ENCODE measurements at regions not wholly inside any gene's neighbourhood (a gene's known extent, or its start where the extent isn't known, plus 50 kb on each side); places are given as distances from the start of the nearest gene placed in this dataset.

DNA sequence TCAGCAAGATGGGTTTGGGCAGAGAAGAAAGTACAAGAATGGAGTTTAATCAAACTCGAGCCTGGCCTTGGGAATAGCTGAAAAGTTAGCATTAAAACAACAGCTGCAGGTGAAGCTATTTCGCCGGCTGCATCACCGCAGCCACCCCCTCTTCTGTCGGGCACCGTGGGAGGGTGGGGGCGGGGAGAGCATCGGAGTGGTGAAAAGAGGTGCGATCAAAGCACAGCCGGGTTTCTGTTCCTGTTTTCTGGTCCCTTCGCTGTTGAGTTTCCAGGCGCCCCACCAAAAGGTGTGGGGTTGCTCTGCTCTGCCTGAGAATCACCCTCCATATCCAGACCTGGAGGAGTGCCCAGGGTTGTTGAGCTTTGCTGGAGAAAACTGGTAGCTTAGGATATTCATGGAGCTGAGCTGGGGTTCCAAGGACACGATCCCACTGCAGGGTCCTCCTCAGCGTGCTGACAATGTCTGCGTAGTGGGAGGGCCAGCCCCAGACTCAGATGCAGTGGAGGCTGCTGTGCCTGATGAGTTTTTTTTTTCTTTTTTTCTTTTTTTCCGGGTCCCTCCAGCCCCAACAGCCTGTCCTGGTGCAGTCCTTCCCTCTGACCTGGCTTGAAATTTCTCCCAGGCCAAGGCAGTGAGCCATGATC, 127.5 kb upstream of the C1orf174 start:
- intact Hi-C loops (cut with DNase I), result no loop called here
- DNase-seq, result peak in 20 of 42 donors; percentile 14 to 59 (median 38)

DNA sequence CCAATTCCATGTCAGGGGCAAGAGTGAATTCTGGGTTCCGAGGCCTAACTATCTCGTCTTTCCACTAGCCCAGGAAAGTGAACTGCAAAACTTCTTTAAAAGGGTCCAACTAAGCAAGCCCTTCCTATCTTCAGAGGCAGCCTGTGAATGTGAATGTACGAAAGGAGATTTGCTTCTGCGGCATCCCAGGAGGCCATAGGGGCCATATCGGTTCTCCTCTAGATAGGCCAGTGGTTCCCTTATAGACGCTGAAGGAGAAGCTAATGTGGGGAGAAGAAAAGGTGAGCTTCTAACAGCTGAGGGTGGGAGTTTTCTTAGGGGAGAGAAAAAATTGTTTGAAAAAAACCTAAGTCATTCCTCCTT, 128.0 kb upstream of the C1orf174 start:
- intact Hi-C loops (cut with DNase I), result no loop called here

DNA sequence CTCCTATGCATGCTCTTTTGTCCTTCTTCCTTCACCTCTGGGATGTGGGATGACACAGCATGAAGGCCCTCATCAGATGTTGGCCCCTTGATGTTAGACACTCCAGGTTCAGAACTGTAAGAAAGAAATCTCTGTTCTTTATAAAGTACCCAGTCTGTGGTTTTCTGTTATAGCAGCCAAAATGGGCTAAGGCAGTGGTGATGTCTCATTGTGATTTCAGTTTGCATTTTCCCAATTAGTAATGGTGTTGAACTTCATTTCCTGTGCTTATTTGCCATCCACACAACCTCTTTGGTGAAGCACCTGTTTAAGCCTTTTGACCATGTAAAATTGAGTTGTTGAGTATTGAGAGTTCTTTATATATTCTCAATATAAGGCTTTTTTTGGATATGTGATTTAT, 129.3 kb upstream of the C1orf174 start:
- DNase-seq, result no peak
- intact Hi-C loops (cut with DNase I), result no loop called here

More for the DNA sequence above, 128.0 kb upstream of the C1orf174 start:
- no peak for DNase-seq

DNA sequence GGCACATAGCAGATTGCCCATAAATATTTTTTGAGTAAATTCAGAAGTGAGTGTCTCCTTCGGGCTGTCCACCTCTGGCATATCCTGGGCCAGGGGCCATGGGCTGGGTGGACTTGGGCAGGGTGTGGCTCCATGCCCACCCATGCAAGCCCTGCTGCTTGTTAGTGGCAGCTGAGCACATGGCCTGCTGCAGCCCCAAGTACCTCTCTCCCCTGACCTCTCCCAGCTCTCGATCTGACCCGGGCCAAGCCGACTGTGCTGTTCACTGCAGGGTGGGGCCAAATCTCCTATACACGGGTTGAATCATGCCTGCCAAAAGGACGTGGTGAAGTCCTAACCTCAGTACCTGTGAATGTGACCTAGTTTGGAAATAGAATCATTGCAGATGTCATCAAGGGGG, 132.5 kb upstream of the C1orf174 start:
- intact Hi-C loops (cut with DNase I), result no loop called here
- no peak for DNase-seq

DNA sequence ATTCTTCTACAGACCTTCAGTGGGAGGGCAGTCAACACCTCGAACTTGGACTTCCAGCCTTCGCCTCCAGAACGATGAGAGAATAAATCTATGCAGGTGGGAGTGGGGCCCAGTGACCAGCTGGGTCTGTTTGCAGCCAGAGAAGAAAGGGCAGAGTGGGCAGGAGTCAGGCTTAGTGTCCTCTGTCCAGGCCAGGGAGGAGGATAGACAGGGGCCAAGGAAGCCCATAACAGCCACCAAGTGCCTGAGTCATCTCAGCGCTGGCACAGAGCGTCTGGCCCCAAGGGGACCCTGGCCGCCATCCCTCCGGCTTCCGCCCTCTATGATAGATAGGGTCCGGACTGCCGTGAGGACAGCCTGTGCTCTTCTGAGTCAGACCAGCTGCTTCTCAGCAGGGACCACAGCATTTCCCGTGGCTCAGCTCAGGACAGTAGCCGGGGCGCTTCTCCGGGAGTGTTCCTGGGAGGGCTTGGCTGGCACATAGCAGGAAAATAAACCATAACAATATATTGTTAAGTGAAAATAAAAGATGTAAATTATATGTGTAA, 133.1 kb upstream of the C1orf174 start:
- DNase-seq, result peak in 1 of 42 donors; percentile 25
- intact Hi-C loops (cut with DNase I), result no loop called here

DNA sequence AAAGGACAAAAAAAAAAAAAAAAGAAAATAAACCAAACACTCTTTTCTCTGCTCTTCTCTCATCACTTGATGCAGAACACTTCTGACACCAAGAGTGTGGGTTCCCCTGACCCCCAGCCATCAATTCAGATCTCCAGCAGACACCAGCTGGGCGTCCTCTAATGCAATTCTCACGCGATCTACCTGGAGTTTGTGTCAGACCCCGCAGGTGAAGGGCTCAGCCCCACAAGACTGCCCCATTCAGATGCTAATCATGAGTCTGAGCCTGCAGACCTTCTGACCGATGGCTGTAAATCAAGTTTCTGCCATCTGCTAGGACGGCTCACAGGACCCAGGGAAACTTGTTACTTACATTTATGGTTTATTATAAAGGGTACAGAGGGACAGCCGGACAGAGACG, 133.6 kb upstream of the C1orf174 start:
- intact Hi-C loops (cut with DNase I), result no loop called here

DNA sequence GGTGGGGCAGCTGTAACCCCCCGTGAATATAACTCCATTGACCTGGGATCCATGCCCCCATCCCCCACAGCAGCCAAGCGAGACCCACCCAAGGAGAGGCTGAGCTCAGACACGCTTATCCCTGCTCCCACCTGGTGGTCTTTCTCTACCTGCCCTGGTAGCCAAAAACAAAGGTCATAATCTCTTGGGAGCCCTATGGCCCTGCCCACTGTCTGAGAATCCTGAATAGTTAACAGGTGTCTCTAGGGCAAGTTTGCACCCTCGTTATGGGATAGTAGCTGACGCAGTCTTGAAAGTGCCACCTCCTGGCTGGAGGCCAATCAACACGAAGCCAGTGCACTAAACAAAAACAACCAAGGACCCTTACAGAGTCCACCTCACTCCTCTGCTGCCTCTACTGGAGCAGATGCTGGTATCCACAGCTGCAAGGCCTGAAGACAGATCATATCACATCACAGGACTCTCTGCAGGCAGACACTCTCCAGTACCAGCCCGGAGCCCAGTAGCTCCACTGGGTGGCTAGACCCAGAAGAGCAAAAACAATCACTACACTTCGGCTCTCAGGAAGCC, 134.3 kb upstream of the C1orf174 start:
- intact Hi-C loops (cut with DNase I), result no loop called here

More for the DNA sequence above, 133.6 kb upstream of the C1orf174 start:
- peak in 1 of 42 donors; percentile 22 for DNase-seq

DNA sequence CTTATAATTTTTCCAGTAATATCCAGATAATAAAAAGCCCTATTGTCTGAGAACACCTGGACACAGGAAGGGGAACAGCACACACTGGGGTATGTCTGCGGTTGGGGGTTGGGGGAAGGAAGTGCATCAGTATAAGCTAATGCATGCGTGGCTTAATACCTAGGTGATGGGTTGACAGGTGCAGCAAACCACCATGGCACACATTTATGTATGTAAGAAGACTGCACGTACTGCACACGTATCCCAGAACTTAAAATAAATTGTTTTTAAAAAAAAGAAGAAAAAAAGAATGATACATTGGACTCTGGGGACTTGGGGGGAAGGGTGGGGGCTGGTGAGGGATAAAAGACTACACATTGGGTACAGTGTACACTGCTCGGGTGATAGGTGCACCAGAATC, 144.9 kb upstream of the C1orf174 start:
- intact Hi-C loops (cut with DNase I), result no loop called here
- peak in 1 of 42 donors; percentile 14 for DNase-seq

More for the DNA sequence above, 134.3 kb upstream of the C1orf174 start:
- peak in 2 of 42 donors; percentile 0 to 22 for DNase-seq

DNA sequence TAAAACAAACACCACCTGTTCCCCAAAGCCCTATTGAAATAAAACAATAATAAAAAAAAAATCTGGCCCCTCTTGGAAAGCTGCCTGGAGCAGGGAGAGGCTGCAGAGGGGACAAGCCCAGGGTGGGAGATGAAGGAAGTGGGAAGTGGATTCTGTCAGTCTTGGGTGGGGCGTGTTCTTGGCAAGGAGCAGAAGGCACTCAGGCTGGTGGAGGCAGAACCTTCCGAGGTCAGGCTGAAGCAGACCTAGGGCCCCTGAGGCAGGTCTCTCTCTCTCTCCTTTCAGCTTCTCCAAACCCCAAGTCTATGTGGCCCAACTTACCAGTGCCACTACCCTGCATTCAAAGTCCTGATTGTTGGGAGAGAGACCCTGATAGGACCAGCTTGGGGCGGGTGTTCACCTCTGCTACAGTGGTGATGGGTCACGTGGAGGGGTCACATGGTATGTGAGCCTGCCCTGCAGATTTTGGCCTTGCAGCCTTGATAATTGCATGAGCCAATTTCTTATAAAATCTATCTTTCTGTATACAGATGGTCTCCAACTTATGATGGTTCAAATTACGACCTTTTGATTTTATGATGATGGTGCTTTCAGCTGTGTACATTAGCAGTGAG, 145.4 kb upstream of the C1orf174 start:
- intact Hi-C loops (cut with DNase I), result no loop called here
- DNase-seq, result peak in 2 of 42 donors; percentile 27 to 32

DNA sequence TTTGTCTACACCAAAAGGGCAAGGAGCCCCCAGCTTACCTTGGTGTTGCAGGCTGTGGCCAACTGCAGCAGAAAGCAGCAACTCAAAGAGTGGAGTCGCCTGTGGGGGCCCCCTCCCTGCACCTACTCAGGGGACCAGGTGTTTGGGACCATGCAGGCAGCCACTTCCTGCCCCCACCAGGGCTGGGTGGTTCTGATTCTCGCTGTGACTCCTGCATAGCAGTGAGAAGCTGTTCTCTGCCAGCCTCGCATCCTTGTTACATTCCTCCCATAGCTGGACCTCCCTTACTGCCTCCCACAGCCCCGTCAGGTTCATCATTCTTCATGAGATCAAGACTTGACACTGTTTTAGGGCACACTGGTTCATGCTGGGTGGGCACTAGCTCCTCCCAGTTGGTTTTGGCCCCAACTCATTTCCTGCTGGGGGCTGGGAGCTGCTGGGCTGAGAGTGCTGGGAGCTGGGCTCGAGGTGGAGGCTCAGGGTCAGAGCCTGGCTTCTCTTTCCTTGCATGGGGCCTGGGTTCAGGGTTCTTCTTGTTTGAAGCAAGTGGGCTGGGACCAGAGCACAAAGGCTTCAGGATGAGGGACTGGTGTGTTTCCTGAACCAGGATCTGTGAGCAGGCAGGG, 146.9 kb upstream of the C1orf174 start:
- intact Hi-C loops (cut with DNase I), result no loop called here
- peak in 1 of 42 donors; percentile 21 for DNase-seq

DNA sequence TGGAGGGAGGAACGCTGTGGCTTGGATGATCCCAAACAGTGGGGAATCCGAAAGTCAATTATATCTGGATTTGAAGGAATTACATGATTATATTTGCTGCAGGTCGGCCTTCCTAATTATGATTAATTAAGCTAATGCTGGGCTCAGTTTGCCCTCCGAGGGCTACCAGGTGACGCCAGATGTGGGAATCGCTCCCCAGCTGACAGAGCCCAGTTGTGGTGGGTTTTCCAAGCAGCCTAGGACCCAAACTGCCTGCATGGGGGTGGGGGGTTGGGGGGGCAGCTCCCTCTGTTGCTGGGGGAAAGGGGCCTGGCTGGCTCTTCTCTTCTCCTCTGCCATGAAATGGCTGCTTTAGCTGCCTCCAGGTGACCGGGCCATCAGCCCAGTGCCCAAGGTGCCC, 147.6 kb upstream of the C1orf174 start:
- intact Hi-C loops (cut with DNase I), result no loop called here
- peak in 1 of 42 donors; percentile 32 for DNase-seq

DNA sequence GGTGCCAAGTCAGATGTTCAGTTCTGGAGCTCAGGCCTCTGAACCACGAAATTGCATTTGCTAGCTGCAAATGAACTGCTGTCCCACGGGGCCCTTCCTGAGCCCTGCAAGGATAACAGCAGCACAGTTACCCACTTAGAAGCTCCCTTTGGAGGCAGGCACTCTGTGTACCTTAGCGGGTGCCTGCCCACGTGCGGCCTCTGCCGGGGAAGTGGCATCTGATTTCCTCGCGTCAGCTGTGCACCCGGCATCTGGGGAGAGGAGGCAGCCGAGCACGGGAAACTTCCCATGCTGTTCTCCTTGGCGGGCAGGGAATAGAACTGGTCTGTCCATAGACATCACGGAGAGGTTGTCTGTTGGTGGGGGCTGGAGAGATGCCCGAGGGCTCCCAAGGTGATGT, 148.0 kb upstream of the C1orf174 start:
- peak; percentile 35 to 93 (median 80) for DNase-seq

DNA sequence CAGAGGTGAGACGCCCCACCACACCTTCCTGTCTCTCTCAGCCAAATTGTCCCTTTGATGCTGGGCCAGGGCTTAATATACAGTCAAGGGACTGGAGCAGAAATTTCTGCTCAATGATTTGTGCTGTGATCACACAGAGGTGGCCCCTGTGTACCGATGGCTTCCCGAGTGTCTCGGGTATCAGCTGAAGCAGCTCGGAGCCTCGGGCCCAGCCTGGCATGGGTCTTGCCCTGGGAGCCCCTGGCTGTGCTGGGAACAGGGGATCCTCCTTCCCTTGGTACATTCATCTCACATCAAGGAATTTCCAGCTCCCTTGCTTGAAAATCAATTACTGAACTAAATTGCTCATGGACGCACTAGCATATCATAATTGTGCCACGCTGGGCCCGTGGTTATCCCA, 148.8 kb upstream of the C1orf174 start:
- DNase-seq, result peak in 2 of 42 donors; percentile 34 to 40
- intact Hi-C loops (cut with DNase I), result no loop called here

More for the DNA sequence above, 148.0 kb upstream of the C1orf174 start:
- intact Hi-C loops (cut with DNase I), result no loop called here

DNA sequence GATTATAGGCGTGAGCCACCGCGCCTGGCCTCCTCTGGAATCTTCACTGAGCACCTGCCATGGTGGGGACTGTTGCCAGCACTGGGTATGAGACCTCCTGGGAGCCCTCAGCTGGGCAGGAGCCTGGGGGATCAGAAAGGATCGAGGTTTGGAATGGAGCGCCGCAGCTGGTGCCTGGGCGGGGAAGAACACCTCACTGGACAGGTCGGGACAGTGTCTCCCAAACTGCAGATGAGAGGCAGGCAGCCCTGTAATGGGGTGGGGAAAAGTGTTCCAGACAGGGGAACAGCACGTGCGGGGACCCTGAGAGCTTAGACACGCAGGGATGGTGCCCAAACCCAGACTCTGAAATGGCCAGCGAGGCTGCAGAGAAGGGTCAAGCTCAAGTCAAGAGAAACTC, 150.9 kb upstream of the C1orf174 start:
- intact Hi-C loops (cut with DNase I), result no loop called here
- DNase-seq, result peak in 3 of 42 donors; percentile 11 to 33 (median 33)

DNA sequence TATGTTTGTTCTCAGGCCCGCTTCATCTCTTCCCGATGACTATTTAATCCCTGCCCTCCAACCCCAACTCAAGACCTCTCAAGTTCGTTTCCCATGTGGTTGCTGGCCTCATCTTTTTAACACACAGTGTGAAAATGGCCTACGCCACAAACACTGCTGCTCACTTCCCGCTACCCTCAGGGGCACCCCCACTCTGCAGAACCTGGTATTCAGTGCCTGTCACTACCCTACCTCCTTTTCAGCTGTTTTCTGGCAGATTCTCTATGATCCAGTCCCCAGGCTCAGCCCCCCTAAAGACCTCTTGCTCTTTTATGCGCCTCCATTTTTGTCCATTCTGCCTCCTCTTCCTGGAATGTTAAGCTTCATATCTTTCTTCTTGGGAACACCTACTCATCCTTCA, 152.6 kb upstream of the C1orf174 start:
- DNase-seq, result peak in 3 of 42 donors; percentile 16 to 34 (median 20)

DNA sequence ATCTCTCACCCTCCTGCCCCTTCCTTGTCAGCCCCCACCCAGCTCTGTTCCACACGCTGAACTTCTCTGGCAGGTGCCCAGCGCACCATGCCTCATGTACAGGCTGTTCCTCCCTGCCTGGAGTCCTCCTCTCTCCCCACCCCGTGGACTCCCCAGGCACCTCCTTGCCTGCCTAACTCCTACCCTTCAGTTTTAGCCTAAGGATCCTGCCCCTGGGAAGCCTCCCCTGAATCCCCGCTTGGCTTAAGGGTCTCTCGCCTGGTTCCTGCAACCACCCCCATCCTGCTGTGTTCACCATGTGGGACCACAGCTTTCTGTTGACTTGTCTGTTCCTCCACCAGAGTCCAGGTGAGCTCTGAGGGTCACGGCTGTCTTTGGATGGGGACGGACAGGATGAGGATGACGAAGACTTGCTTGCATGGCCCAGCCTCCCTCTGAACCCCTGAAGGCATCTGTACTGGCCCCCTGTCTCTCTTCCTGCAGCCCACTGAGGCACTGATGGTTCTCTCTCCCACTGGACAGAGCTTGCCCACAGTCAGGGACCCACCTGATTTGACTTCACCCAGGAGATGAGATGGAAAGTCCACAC, 153.2 kb upstream of the C1orf174 start:
- intact Hi-C loops (cut with DNase I), result no loop called here
- DNase-seq, result peak in 3 of 42 donors; percentile 14 to 31 (median 20)

More for the DNA sequence above, 152.6 kb upstream of the C1orf174 start:
- intact Hi-C loops (cut with DNase I), result no loop called here

DNA sequence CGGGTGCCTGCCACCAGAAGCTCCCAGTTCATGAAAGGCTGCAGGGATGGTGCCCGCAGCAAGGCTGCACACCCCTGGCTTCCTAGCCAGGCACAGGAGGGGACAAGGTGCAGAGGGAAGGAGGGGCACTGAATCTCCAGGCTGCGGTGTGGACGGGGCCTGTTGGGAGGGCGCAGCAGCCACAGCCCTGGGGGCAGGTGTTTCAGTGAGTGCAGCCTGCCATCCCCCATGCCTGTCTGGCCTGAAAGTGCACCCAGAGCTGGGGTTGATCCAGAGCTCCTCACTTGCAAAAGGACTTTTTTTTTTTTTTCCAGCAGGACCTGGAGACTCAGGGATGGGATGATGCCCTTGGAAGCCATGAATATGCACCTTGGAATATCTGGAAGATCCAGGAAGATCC, 153.7 kb upstream of the C1orf174 start:
- intact Hi-C loops (cut with DNase I), result no loop called here
- peak in 2 of 42 donors; percentile 7 to 27 for DNase-seq

DNA sequence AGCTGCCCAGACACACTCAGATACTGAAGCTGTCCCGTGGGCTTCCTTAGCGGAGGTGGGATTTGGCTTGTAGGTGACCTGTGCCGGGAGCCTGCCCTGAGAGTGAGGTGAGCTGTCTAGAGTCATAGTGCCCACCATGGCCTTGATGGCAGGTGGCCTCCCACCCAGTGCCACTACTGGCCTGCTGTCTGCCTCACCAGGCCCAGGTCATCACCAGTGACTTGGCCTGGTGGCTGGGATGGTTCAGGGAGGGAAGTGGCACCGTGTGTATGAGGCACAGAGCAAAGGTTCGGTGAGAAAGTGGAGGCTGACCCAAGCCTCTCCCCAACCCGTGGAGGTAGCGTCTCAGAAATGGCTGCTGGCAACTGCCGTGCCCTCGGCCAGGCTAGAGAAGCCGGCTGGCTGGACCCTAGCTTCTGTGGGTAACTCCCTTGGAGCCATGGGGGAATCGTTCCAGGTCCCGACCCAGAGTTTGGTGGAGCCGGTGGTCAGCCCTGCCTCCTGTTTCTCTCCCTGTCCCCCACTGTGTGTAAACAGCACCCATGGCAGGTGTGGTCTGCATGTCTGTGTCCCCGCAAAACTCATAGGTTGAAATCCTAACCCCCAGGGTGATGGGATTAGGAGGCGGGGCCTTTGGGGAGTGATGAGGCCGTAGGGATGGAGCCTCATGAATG, 155.4 kb upstream of the C1orf174 start:
- peak in 4 of 42 donors; percentile 4 to 25 (median 16) for DNase-seq
- intact Hi-C loops (cut with DNase I), result no loop called here

DNA sequence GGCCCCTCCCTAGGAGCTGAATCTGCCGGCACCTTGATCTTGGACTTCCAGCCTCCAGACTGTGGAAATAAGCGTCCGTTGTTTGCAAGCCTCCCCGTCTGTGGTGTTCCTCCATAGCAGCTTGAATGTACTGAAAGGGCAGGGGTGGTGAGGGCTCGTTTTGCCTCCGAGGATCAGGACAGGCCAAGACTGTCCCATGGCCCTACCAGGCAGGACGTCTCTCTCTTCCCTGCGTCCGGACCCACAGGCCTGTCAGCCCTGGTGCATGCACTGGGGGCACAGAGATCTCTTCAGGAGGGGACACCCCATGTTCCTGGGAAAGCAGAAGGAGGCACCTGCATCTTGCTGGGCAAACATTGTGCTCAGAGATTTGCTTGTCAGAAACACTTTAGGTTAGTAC, 156.3 kb upstream of the C1orf174 start:
- DNase-seq, result peak in 2 of 42 donors; percentile 12 to 26
- intact Hi-C loops (cut with DNase I), result no loop called here

All from head of caudate nucleus (tissue), 42 donors.